HG02763 (cell line): ENCODE measurements at regions not wholly inside any gene's neighbourhood (a gene's known extent, or its start where the extent isn't known, plus 50 kb on each side); places are given as distances from the start of the nearest gene placed in this dataset.
"Not testable (repeated sequence)": the region's sequence is repeated elsewhere in the genome, so short reads cannot be mapped to it uniquely, and the experiment has no call there.

Experiments
- ATAC-seq: cut with Tn5 transposase; IDR thresholded peaks from one replicate; pipeline ENCODE4 v1.9.1; 2021; ENCODE audit warnings: mild to moderate bottlenecking, moderate library complexity; ENCODE audit not compliant: unreplicated experiment

- ATAC-seq, result no peak
These were observed 109.9 kb upstream of the DAB2 start for GRCh38 chr5:39534690-39535089.

- no peak for ATAC-seq
These were observed 109.0 kb upstream of the DAB2 start for GRCh38 chr5:39533749-39534148.

- ATAC-seq, result no peak
These were observed 107.7 kb upstream of the DAB2 start for GRCh38 chr5:39532511-39532910.

GRCh38 chr5:39531306-39531705 lies 106.5 kb upstream of the DAB2 start:
- ATAC-seq, result no peak

GRCh38 chr5:39526914-39527477 lies 102.2 kb upstream of the DAB2 start:
- ATAC-seq, result no peak

GRCh38 chr5:39525781-39526180 lies 101.0 kb upstream of the DAB2 start:
- ATAC-seq, result not testable (repeated sequence)

- no peak for ATAC-seq
These were observed 100.5 kb upstream of the DAB2 start for GRCh38 chr5:39525271-39525670.

- no peak for ATAC-seq
These were observed 99.0 kb upstream of the DAB2 start for GRCh38 chr5:39523821-39524220.

- ATAC-seq, result no peak
These were observed 97.3 kb upstream of the DAB2 start for GRCh38 chr5:39521940-39522590.

GRCh38 chr5:39521098-39521860 lies 96.5 kb upstream of the DAB2 start:
- ATAC-seq, result no peak

GRCh38 chr5:39520232-39520572 lies 95.4 kb upstream of the DAB2 start:
- ATAC-seq, result no peak

GRCh38 chr5:39519566-39520231 lies 94.9 kb upstream of the DAB2 start:
- no peak for ATAC-seq

- ATAC-seq, result no peak
These were observed 94.3 kb upstream of the DAB2 start for GRCh38 chr5:39519079-39519478.

- ATAC-seq, result no peak
These were observed 93.7 kb upstream of the DAB2 start for GRCh38 chr5:39518516-39518915.

- ATAC-seq, result no peak
These were observed 93.0 kb upstream of the DAB2 start for GRCh38 chr5:39517800-39518199.

- no peak for ATAC-seq
These were observed 91.1 kb upstream of the DAB2 start for GRCh38 chr5:39515881-39516280.

GRCh38 chr5:39513236-39513635 lies 88.5 kb upstream of the DAB2 start:
- no peak for ATAC-seq

- no peak for ATAC-seq
These were observed 81.4 kb upstream of the DAB2 start for GRCh38 chr5:39506211-39506610.

- ATAC-seq, result no peak
These were observed 81.0 kb upstream of the DAB2 start for GRCh38 chr5:39505791-39506190.

GRCh38 chr5:39505363-39505762 lies 80.6 kb upstream of the DAB2 start:
- no peak for ATAC-seq

GRCh38 chr5:39503155-39503554 lies 78.4 kb upstream of the DAB2 start:
- ATAC-seq, result no peak

GRCh38 chr5:39502704-39503103 lies 77.9 kb upstream of the DAB2 start:
- ATAC-seq, result no peak
